NCI-H345 treated with DMSO at 0.1 percent for 48 hours (cell line): ENCODE measurements at regions not wholly inside any gene's neighbourhood (a gene's known extent, or its start where the extent isn't known, plus 50 kb on each side); places are given as distances from the start of the nearest gene placed in this dataset.

Experiments
- DNase-seq: peaks from one replicate; lab custom pipeline; 2025; ENCODE audit not compliant: unreplicated experiment; lab: John Stamatoyannopoulos, UW

- no peak for DNase-seq
Measured at GRCh38 chr3:25128735-25129134, 299.3 kb upstream of the RARB start.

GRCh38 chr3:25130724-25131520 is 297.1 kb upstream of the RARB start:
- DNase-seq, result no peak

GRCh38 chr3:25133588-25133987 is 294.5 kb upstream of the RARB start:
- DNase-seq, result no peak

- DNase-seq, result no peak
Measured at GRCh38 chr3:25137606-25138005, 290.5 kb upstream of the RARB start.

- DNase-seq, result no peak
Measured at GRCh38 chr3:25139267-25139666, 288.8 kb upstream of the RARB start.

- no peak for DNase-seq
Measured at GRCh38 chr3:25142609-25143355, 285.3 kb upstream of the RARB start.

GRCh38 chr3:25143356-25144025 is 284.6 kb upstream of the RARB start:
- DNase-seq, result no peak

GRCh38 chr3:25144430-25144829 is 283.6 kb upstream of the RARB start:
- DNase-seq, result no peak

GRCh38 chr3:25145176-25145575 is 282.9 kb upstream of the RARB start:
- no peak for DNase-seq

GRCh38 chr3:25150199-25150598 is 277.9 kb upstream of the RARB start:
- no peak for DNase-seq

- DNase-seq, result no peak
Measured at GRCh38 chr3:25151281-25151902, 276.7 kb upstream of the RARB start.

GRCh38 chr3:25151903-25152295 is 276.2 kb upstream of the RARB start:
- DNase-seq, result no peak

- no peak for DNase-seq
Measured at GRCh38 chr3:25153136-25153535, 274.9 kb upstream of the RARB start.

GRCh38 chr3:25153561-25153960 is 274.5 kb upstream of the RARB start:
- DNase-seq, result no peak

- DNase-seq, result no peak
Measured at GRCh38 chr3:25155652-25156471, 272.2 kb upstream of the RARB start.

- DNase-seq, result no peak
Measured at GRCh38 chr3:25156626-25157025, 271.4 kb upstream of the RARB start.

GRCh38 chr3:25165306-25165705 is 262.8 kb upstream of the RARB start:
- no peak for DNase-seq

- DNase-seq, result no peak
Measured at GRCh38 chr3:25166016-25166415, 262.0 kb upstream of the RARB start.

- DNase-seq, result no peak
Measured at GRCh38 chr3:25169151-25169550, 258.9 kb upstream of the RARB start.

- no peak for DNase-seq
Measured at GRCh38 chr3:25170021-25170420, 258.0 kb upstream of the RARB start.
